ENCODE measurements at regions not wholly inside any gene's neighbourhood (a gene's known extent, or its start where the extent isn't known, plus 50 kb on each side); places are given as distances from the start of the nearest gene placed in this dataset.
"Not testable (repeated sequence)": the region's sequence is repeated elsewhere in the genome, so short reads cannot be mapped to it uniquely, and the experiment has no call there.

- not testable (repeated sequence) for DNase-seq (ENCODE audit: low read depth in 2 of 3, low spot score in 2 of 3)
These were observed 321.5 kb downstream of the EMP1 start for GRCh38 chr12:13518034-13518433.

DNA sequence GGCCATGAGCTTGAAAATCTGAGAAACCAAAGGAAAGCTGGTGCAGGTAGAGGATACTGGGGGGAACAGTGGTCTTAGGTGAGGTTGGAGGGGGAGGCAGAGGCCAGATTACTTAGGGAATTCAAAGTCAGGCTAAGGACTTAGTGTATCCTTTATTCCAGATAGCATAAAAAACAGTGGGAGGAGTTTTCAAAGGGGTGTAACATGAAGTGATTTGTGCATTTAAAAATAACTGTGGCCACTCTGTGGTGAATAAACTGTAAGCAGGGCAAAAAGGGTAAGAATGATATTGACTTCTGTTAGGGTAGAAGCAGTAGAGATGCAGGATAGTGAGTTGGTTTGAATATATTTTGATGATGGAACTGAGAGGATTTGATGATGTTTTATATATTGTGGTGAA is 313.2 kb downstream of the EMP1 start:
- no peak for DNase-seq (ENCODE audit: low read depth in 2 of 3, low spot score in 2 of 3)

DNA sequence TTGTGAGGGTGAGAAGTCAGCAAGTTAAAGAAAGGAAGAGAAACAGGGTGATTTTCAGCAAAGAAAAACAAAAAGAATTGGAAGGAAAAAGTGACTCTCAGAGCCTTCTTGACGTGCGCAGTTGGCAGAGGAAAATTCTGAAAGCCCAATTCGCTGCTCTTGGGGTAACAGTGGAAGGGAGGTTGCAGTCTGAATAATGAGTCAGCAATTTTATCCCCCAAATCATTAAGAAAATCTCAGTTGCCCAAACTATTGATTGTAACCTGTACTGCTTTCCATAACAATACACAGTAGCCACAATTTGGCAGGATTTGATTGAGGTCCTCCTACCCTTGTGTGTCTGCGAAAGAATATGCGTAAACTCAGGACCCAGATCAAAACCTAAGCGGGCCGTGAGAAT is 309.1 kb downstream of the EMP1 start:
- DNase-seq (ENCODE audit: low read depth in 2 of 3, low spot score in 2 of 3): no peak

GRCh38 chr12:13505224-13505623 is 308.7 kb downstream of the EMP1 start:
- DNase-seq (ENCODE audit: low read depth in 2 of 3, low spot score in 2 of 3): no peak

- DNase-seq (ENCODE audit: low read depth in 2 of 3, low spot score in 2 of 3): no peak
These were observed 308.2 kb downstream of the EMP1 start for GRCh38 chr12:13504736-13505135.

DNA sequence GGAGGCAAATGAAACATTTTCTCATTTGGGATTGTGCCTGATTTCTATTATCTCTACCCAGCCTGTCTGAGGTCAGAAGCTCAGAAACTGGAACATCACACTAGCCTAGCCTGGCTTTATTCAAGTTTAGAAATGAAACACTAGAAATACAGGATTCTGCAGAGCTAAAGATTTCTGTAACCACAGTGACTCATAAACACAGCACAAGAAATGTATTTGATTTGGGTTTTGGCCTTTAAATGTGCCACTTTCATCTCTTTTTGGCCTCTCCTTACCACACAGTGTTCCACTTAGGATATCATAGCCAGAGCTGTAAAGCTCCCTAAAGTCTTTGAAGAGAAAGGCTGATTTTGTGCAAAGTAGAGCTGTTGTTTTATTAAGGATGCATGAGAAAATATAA is 307.5 kb downstream of the EMP1 start:
- no peak for DNase-seq (ENCODE audit: low read depth in 2 of 3, low spot score in 2 of 3)

DNA sequence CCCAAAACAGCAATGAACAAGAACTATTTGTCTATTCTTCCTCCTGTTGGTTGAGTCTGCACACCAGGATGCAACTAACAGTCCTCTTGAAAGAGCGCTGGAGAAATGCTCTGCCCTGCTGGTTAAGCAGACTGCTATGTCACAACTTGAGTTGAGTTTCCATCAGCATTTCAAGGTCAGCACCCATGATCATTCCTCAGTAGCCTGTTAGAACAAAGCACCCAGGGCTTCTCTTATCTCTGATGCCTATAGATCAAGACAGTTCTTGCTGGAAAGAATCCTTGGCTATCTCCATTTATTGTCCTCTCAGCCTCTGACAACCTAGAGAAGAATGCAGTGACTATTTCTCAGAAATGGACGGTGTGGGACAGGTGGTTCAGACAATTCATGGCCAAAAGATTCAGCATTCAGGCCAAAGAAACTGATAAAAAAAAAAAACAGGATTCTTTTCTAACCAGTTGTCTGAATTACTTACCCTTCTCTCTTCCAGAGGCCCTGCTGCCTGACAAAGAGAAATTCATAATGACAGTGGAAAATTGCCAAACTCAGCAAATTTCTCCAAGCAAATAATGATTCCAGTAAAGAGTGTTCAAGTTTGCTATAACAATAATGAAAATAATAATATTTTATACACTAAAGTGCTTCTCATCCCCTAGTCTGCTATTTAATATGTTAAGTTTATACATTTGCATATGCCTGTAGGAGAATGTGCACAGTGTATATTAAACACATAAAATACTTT is 306.7 kb downstream of the EMP1 start:
- DNase-seq (ENCODE audit: low read depth in 2 of 3, low spot score in 2 of 3): no peak

- no peak for DNase-seq (ENCODE audit: low read depth in 2 of 3, low spot score in 2 of 3)
These were observed 302.5 kb downstream of the EMP1 start for GRCh38 chr12:13499008-13499407.

GRCh38 chr12:13496111-13496510 is 299.6 kb downstream of the EMP1 start:
- no peak for DNase-seq (ENCODE audit: low read depth in 2 of 3, low spot score in 2 of 3)

GRCh38 chr12:13489246-13489645 is 292.7 kb downstream of the EMP1 start:
- no peak for DNase-seq (ENCODE audit: low read depth in 2 of 3, low spot score in 2 of 3)

GRCh38 chr12:13487326-13487725 is 290.8 kb downstream of the EMP1 start:
- DNase-seq (ENCODE audit: low read depth in 2 of 3, low spot score in 2 of 3): no peak

GRCh38 chr12:13486794-13487193 is 290.3 kb downstream of the EMP1 start:
- no peak for DNase-seq (ENCODE audit: low read depth in 2 of 3, low spot score in 2 of 3)

DNA sequence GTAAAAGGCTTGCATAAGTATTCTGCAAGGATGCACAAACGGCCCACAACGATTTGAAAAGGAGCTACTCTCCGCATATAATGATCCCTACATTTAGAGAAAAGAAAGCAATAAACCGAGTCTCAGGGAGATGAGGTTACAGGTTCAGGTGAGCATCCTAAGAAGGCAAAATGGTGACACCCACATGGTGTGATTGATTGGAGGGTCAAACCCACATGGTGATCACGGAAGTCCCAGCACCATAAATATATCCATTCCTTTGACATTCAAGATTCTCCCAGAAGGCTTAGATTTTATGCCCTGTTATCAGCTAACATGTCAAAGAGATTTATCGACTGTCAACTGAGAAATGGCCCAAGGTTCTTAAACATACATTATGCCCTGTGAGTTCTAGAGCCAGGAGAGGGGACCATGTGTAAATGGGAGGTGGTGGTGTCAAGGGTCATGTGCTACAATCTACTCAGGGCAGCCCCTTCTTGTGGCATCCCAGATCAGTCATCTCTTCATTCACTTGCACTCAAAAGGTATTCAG is 282.2 kb downstream of the EMP1 start:
- DNase-seq (ENCODE audit: low read depth in 2 of 3, low spot score in 2 of 3): no peak

DNA sequence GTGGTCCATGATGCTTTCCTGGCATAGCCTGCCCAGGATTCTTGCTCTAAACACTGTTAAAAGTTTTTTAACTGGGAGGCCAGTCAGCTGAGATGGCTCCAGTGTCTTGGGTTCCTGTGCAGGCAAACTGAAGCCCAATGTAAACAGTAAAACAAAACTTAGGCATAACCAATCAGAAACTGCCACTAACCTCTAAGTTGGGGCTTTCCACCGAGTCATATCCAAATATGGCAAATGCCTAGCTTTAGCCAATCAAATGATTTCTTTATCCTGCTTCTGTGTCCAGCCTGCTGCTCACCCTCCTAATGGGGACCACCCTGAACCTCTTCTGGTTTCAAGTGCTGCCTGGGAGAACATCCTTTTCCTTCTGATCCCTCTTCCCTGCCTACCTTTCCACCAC is 277.9 kb downstream of the EMP1 start:
- DNase-seq (ENCODE audit: low read depth in 2 of 3, low spot score in 2 of 3): no peak

- no peak for DNase-seq (ENCODE audit: low read depth in 2 of 3, low spot score in 2 of 3)
These were observed 276.2 kb downstream of the EMP1 start for GRCh38 chr12:13472690-13473089.

DNA sequence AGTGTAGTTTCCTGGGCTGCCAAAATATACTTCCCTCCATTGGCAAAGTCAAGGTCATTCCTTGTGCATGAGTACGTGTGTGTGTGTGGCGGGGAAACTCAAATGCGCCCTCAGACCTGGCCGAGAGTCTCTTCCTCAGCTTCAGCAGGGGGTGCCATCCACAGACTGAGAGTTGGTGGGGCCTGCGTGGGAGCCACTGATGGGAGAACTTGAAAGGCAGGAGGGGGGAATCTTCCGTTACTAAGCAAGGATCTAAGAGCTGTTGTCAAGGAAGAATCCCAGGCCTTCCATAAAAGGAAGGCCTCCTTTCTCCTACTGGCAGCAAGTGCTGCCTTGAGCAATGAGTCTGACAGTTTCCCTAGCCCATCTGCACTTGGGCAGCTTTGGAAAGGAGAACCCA is 274.9 kb downstream of the EMP1 start:
- no peak for DNase-seq (ENCODE audit: low read depth in 2 of 3, low spot score in 2 of 3)

DNA sequence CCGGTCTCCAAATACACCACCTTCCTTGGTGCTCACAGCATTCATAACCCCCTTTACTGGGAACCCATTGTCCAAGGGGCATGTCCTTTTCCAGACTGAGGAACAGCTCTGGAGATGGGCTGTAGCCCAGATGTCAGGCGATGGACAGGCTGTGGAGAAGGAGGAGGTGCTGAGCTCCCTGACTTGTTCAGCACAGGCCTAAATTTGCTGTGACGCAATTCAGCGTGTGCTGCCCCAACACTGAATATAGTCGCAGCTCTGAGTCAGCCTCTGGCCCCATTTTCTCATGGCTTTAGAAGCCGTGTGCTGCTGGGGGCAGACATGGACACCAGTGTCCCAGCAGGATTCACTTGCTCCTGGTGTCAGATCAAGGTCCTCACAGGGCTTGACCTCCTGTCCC is 269.1 kb downstream of the EMP1 start:
- DNase-seq (ENCODE audit: low read depth in 2 of 3, low spot score in 2 of 3): no peak

DNA sequence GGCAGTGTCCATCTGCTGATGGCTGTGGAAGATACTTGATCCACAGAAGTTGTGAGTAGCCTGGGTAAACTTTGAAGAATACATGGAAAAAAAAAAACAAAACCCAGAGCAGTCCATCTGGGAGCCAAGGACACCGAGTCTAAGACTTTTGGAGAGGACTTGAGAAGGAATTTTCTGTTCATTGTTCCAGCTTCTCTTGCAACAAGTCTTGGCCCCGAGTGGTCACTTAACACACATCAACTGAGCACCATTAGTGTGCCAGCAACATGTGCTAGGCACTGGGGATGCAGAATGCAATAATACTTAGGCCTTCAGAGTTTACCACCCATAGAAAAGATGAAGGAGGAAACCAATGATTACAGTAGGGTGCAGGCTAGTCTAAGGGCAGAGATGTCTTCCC is 266.7 kb downstream of the EMP1 start:
- DNase-seq (ENCODE audit: low read depth in 2 of 3, low spot score in 2 of 3): no peak

- no peak for DNase-seq (ENCODE audit: low read depth in 2 of 3, low spot score in 2 of 3)
These were observed 265.9 kb downstream of the EMP1 start for GRCh38 chr12:13462450-13462849.

- DNase-seq (ENCODE audit: low read depth in 2 of 3, low spot score in 2 of 3): no peak
These were observed 259.2 kb downstream of the EMP1 start for GRCh38 chr12:13455778-13456144.

DNA sequence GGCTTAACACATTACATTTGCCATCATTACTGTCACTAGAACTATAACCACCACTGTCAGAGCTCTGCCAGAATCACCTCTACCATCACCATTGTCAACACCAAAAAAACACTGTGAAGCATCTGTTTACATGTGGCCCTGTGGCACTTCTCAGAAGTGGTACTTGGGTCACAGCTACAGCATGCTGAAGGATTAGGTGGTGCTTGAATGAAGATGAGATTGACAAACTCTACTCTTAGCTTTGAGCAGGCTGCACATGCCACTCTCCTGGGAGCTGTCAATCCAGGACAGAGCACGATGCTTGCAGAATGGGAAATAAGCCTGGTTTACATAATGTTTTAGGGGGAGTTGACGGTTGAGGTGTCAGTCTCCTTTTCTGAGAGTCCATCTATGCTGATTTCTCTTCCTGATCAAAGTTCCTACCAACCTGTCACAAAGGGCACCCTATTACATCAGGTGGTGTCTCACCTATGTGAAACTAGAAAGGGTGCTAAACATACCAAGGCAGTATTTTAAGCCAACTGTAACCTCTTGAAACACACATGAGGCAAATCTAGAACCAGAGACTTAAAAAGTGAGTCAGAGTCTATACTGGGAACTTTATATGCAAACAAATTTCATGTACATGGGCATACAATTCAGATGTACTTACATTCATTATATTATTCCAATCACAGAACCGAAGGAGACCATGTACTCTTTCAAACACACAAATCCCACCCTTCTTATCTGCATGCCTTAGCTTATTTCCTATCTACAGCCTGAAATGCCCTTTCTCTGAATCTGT is 258.7 kb downstream of the EMP1 start:
- no peak for DNase-seq (ENCODE audit: low read depth in 2 of 3, low spot score in 2 of 3)

DNA sequence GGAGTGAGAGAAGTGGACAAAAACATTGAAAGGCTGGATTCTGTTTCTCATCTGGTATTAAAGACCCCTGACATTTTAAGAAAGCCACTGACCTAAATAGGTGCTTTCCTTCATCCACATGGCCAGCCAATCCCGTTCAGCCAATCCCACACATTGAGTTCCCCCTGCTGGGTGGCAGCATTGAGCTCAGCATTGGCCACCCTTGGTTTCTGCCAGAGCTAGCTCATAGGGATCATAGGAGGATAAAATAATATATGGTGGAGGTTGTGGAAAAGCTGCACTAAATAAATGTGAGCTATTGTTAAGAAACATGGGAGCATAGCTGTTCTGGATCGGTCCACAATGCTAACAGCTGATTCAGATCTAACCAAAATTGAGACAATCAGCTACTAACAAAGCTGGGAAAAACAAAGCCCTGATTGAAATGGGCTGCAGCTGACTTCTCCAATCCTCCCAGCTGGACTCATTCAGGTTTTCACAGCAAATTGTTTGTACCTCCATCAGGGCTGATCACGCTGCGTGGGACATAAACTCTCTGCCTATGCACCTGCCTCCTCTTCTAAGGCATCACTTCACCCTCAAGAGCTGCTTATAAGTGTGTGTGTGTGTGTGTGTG is 256.5 kb downstream of the EMP1 start:
- no peak for DNase-seq (ENCODE audit: low read depth in 2 of 3, low spot score in 2 of 3)
